ENCODE measurements at regions not wholly inside any gene's neighbourhood (a gene's known extent, or its start where the extent isn't known, plus 50 kb on each side); places are given as distances from the start of the nearest gene placed in this dataset.
"Not testable (repeated sequence)": the region's sequence is repeated elsewhere in the genome, so short reads cannot be mapped to it uniquely, and the experiment has no call there.

DNA sequence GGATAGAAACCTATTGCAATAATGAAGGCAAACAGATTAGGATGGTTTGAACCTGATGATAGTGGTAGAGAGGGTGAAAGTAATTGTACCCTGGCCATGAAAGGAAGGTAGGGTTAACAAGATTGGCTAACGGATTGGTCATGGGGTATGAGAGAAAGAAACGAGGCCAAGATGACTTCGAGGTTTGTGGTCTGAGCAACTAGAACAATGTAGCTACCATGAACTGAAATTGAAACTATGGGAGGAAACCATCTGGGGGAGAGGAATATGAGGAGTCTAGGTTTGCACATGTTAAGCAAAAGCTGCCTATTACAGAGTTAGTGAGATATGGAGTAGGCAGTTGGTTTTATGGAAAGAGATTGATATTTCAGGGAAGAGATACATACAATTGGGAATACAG is 406.0 kb downstream of the PRELID2 start:
- H3K4me3 ChIP-seq (ENCODE audit: low read depth, low read length): no peak overlapping the region
- no peak for DNase-seq (ENCODE audit: low read depth)
- TF ChIP-seq, protein P1, sequence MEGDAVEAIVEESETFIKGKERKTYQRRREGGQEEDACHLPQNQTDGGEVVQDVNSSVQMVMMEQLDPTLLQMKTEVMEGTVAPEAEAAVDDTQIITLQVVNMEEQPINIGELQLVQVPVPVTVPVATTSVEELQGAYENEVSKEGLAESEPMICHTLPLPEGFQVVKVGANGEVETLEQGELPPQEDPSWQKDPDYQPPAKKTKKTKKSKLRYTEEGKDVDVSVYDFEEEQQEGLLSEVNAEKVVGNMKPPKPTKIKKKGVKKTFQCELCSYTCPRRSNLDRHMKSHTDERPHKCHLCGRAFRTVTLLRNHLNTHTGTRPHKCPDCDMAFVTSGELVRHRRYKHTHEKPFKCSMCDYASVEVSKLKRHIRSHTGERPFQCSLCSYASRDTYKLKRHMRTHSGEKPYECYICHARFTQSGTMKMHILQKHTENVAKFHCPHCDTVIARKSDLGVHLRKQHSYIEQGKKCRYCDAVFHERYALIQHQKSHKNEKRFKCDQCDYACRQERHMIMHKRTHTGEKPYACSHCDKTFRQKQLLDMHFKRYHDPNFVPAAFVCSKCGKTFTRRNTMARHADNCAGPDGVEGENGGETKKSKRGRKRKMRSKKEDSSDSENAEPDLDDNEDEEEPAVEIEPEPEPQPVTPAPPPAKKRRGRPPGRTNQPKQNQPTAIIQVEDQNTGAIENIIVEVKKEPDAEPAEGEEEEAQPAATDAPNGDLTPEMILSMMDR (IDR thresholded peaks at IDR 0.05; ENCODE audit: insufficient read depth, low read depth, low read length, missing control alignments): no peak

DNA sequence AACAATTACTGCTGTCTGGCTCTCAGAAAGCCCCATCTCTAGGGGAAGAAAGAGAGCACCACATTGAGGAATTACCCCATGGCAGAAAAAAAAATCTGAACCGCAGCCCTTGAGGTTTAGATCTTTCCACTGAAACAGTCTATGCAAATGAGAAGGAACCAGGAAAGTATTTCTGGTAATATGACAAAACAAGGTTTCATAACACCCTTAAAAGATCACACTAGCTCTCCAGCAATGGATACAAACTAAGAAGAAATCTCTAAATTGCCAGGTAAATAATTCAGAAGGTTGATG is 427.1 kb downstream of the PRELID2 start:
- DNase-seq (ENCODE audit: low read depth): peak; percentile 48
- TF ChIP-seq, protein P1 (IDR thresholded peaks at IDR 0.05; ENCODE audit: insufficient read depth, low read depth, low read length, missing control alignments): no peak
- H3K4me3 ChIP-seq (ENCODE audit: low read depth, low read length): no peak overlapping the region

DNA sequence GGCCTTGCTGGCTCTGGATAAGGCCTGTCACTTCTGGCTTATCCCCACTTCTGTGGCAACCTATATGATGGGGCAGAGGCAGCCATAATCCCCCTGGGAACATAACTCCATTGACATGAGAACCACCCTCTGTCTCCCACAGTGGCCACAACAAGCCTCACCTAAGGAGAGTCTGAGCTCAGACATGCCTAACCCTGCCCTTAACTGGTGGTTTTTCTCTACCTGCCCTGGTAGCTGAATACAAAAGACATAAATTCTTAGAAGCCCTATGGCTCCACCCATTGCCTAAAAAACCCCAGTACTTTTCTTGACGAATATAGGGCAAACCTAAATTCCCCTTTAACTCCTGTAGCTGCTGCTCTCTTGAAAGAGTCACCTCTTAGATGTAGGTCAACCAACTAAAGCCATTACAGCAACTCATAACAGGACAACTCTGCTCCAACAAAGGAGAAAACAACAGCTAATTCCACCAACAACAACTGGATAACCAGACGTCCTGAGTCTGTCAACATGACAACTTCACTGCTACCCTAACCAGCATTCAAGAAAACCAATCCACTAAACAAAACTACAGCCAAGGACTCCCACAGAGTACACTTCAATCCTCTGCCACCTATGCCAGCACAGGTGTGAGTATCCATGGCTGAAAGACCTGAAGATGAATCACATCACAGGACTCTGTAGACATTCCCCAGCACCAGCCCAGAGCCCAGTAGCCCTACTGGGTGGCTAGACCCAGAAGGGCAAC is 427.7 kb downstream of the PRELID2 start:
- TF ChIP-seq, protein P1 (IDR thresholded peaks at IDR 0.05; ENCODE audit: insufficient read depth, low read depth, low read length, missing control alignments): no peak
- DNase-seq (ENCODE audit: low read depth): peak; percentile 49
- H3K4me3 ChIP-seq (ENCODE audit: low read depth, low read length): no peak overlapping the region

DNA sequence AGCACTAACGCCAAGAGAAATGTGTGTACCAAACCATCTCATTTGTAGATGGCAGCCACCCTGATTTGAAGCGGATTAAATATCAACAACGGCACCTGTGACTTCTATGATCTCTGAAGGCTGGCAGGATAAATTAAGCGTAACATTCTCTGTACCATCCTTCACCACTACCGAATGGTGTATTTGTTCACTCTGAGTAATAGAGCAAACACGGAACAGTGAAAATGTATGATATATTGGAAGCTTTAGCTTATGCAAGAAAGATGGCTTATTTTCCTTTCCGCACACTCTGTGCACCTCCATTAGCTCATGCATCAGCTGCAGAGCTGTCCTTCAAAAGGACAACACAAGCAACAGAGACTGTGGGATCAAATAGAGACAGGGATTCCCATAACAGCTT is 431.1 kb downstream of the PRELID2 start:
- no peak for DNase-seq (ENCODE audit: low read depth)
- TF ChIP-seq, protein P1 (IDR thresholded peaks at IDR 0.05; ENCODE audit: insufficient read depth, low read depth, low read length, missing control alignments): no peak
- H3K4me3 ChIP-seq (ENCODE audit: low read depth, low read length): no peak overlapping the region

DNA sequence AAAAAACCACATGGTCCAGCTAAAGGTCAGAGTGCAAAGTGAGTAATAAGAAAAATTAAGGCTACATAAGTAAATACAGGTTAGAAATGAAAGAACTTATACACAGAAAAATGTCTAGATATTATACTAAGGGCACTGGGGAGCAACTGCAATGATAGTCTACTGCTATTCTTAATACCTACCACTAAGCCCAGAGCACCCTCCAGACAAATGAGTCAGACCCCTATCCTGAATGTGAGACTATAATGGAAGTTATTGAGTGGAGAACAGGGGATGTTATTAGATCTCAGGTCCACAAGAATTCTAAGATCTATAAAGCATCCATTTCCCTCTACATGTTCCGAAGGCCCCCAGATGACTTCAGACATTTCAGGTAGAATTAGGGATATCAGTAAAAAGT is 438.3 kb downstream of the PRELID2 start:
- no peak overlapping the region for H3K4me3 ChIP-seq (ENCODE audit: low read depth, low read length)
- TF ChIP-seq, protein P1 (IDR thresholded peaks at IDR 0.05; ENCODE audit: insufficient read depth, low read depth, low read length, missing control alignments): no peak
- no peak for DNase-seq (ENCODE audit: low read depth)

DNA sequence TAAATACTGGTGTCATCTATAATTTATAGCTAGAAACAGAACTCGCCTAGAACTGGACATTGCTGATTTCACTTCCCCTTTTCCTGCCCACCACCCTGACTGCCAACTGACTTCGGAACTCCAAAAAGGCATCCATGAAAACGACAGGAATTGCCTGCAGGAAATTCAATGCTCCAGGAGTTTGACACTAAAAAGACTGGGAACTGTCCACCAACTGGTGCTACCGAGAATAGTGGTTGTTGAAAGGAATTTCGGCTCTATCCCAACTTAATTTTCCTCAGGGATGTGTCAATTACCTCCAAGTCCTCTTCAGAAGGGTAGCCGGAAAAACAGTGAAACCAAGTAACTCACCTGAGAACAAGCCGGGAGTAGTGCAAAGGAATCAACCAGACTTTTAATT is 440.0 kb downstream of the PRELID2 start:
- not testable (repeated sequence) for DNase-seq (ENCODE audit: low read depth); H3K4me3 ChIP-seq (ENCODE audit: low read depth, low read length)

DNA sequence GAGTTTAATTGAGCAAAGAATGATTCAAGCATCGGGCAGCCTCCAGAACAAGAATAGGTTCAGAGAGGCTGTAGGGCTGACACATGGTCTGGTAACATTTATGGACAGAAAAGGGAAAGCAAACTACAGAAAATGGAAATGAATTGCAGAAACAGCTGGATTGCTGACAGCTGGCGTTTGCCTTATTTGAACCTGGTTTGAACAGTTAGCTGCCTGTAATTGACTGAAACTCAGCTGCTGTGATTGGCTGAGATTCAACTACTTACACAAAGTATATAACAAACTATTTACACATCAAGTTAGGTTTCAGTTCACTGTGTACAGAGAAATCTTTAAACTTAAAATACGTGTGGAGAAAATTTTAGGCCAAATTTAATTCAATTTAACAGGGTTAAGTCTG is 441.7 kb downstream of the PRELID2 start:
- no peak overlapping the region for H3K4me3 ChIP-seq (ENCODE audit: low read depth, low read length)
- TF ChIP-seq, protein P1 (IDR thresholded peaks at IDR 0.05; ENCODE audit: insufficient read depth, low read depth, low read length, missing control alignments): no peak

More for the DNA sequence above, 441.7 kb downstream of the PRELID2 start:
- DNase-seq (ENCODE audit: low read depth): no peak
